ENCODE measurements at regions not wholly inside any gene's neighbourhood (a gene's known extent, or its start where the extent isn't known, plus 50 kb on each side); places are given as distances from the start of the nearest gene placed in this dataset.
"Not testable (repeated sequence)": the region's sequence is repeated elsewhere in the genome, so short reads cannot be mapped to it uniquely, and the experiment has no call there.

GRCh38 chr12:83461336-83461935, 774.7 kb downstream of the TMTC2 start:
- H3K4me2 ChIP-seq (ENCODE audit: low read length): no peak overlapping the region
- H3K9ac ChIP-seq (ENCODE audit: low read length): no peak overlapping the region
- no peak overlapping the region for H3K4me3 ChIP-seq (ENCODE audit: low read length)
- no peaks in the 10 kb centered on the region for H3K79me2 ChIP-seq (ENCODE audit: low read length)
- H3K9me3 ChIP-seq (ENCODE audit: insufficient read depth, low read length): 0 out of 2 replicates have a peak, but pooled peaks cover 3% of the 10 kb centered on the region
- TF ChIP-seq EZH2phosphoT487 (IDR thresholded peaks at IDR 0.05; ENCODE audit: low read depth): no peak
- TF ChIP-seq, protein P1, sequence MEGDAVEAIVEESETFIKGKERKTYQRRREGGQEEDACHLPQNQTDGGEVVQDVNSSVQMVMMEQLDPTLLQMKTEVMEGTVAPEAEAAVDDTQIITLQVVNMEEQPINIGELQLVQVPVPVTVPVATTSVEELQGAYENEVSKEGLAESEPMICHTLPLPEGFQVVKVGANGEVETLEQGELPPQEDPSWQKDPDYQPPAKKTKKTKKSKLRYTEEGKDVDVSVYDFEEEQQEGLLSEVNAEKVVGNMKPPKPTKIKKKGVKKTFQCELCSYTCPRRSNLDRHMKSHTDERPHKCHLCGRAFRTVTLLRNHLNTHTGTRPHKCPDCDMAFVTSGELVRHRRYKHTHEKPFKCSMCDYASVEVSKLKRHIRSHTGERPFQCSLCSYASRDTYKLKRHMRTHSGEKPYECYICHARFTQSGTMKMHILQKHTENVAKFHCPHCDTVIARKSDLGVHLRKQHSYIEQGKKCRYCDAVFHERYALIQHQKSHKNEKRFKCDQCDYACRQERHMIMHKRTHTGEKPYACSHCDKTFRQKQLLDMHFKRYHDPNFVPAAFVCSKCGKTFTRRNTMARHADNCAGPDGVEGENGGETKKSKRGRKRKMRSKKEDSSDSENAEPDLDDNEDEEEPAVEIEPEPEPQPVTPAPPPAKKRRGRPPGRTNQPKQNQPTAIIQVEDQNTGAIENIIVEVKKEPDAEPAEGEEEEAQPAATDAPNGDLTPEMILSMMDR (IDR thresholded peaks at IDR 0.05; ENCODE audit: low read depth, low read length): no peak
- no peaks in the 10 kb centered on the region for H3K36me3 ChIP-seq (replicated peaks; ENCODE audit: low read depth, low read length)
- no peak overlapping the region for H2AFZ ChIP-seq (ENCODE audit: low read depth, low read length)
- H3K4me1 ChIP-seq (ENCODE audit: low read length): no peaks in the 10 kb centered on the region
- no peaks in the 10 kb centered on the region for H4K20me1 ChIP-seq (ENCODE audit: insufficient read depth, low read length)
- H3K27me3 ChIP-seq (ENCODE audit: low read depth, low read length): no peaks in the 10 kb centered on the region
- H3K27ac ChIP-seq (ENCODE audit: low read length): no peak overlapping the region

- Histone ChIP-seq H3K4me3 (ENCODE audit: low read length) (no peak overlapping the region), H2AFZ (ENCODE audit: low read depth, low read length) (no peak overlapping the region), H4K20me1 (ENCODE audit: insufficient read depth, low read length) (no peaks in the 10 kb centered on the region), H3K9me3 (ENCODE audit: insufficient read depth, low read length) (no peaks in the 10 kb centered on the region), H3K9ac (ENCODE audit: low read length) (no peak overlapping the region), H3K4me2 (ENCODE audit: low read length) (no peak overlapping the region), H3K36me3 (replicated peaks; ENCODE audit: low read depth, low read length) (no peaks in the 10 kb centered on the region), H3K27ac (ENCODE audit: low read length) (no peak overlapping the region), H3K79me2 (ENCODE audit: low read length) (no peaks in the 10 kb centered on the region), H3K27me3 (ENCODE audit: low read depth, low read length) (no peaks in the 10 kb centered on the region), H3K4me1 (ENCODE audit: low read length) (no peaks in the 10 kb centered on the region)
- no peak for TF ChIP-seq EZH2phosphoT487 (IDR thresholded peaks at IDR 0.05; ENCODE audit: low read depth)
- TF ChIP-seq, protein P1 (IDR thresholded peaks at IDR 0.05; ENCODE audit: low read depth, low read length): no peak
Observed at GRCh38 chr12:83451189-83451588, 764.5 kb downstream of the TMTC2 start.

GRCh38 chr12:83434600-83434999, 747.9 kb downstream of the TMTC2 start:
- Histone ChIP-seq H3K4me2 (ENCODE audit: low read length) (no peak overlapping the region), H3K36me3 (replicated peaks; ENCODE audit: low read depth, low read length) (no peaks in the 10 kb centered on the region), H4K20me1 (ENCODE audit: insufficient read depth, low read length) (no peaks in the 10 kb centered on the region), H2AFZ (ENCODE audit: low read depth, low read length) (no peak overlapping the region), H3K4me1 (ENCODE audit: low read length) (peaks cover 4% of the 10 kb centered on the region; the same call in 1 of the 2 replicates), H3K27me3 (ENCODE audit: low read depth, low read length) (no peaks in the 10 kb centered on the region), H3K79me2 (ENCODE audit: low read length) (no peaks in the 10 kb centered on the region), H3K4me3 (ENCODE audit: low read length) (no peak overlapping the region), H3K9me3 (ENCODE audit: insufficient read depth, low read length) (no peaks in the 10 kb centered on the region), H3K27ac (ENCODE audit: low read length) (no peak overlapping the region), H3K9ac (ENCODE audit: low read length) (no peak overlapping the region)
- TF ChIP-seq, protein P1 (IDR thresholded peaks at IDR 0.05; ENCODE audit: low read depth, low read length): peak; percentile 32
- no peak for TF ChIP-seq EZH2phosphoT487 (IDR thresholded peaks at IDR 0.05; ENCODE audit: low read depth)

DNA sequence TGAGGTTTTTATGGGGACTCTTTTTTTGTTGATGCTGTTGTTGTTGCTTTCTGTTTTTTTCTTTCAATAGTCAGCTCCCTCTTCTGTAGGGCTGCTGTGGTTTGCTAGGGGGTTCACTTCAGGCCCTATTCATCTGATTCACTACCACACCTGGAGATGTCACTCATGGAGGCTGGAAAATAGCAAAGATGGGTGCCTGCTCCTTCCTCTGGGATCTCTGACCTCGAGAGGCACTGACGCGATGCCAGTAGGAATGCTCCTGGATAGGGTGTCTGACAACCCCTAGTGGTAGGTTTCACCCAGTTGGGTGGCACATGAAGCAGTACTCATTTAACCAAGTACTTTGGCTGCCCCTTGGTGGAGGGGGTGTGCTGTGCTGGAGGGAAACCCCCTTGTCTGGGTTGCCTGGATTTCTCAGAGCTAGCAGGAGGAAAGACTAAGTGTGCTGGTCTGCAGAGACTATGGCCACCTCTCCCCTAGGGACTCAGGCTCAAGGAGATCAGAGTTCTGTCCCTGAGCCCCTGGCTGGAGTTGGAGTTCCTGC, 745.5 kb downstream of the TMTC2 start:
- Histone ChIP-seq H3K4me2 (ENCODE audit: low read length) (no peak overlapping the region), H4K20me1 (ENCODE audit: insufficient read depth, low read length) (no peaks in the 10 kb centered on the region), H3K4me3 (ENCODE audit: low read length) (no peak overlapping the region), H3K27ac (ENCODE audit: low read length) (no peak overlapping the region), H3K4me1 (ENCODE audit: low read length) (no peaks in the 10 kb centered on the region), H3K27me3 (ENCODE audit: low read depth, low read length) (no peaks in the 10 kb centered on the region), H2AFZ (ENCODE audit: low read depth, low read length) (no peak overlapping the region), H3K9ac (ENCODE audit: low read length) (no peak overlapping the region), H3K36me3 (replicated peaks; ENCODE audit: low read depth, low read length) (no peaks in the 10 kb centered on the region), H3K9me3 (ENCODE audit: insufficient read depth, low read length) (no peaks in the 10 kb centered on the region), H3K79me2 (ENCODE audit: low read length) (no peaks in the 10 kb centered on the region)
- no peak for TF ChIP-seq EZH2phosphoT487 (IDR thresholded peaks at IDR 0.05; ENCODE audit: low read depth)
- TF ChIP-seq, protein P1 (IDR thresholded peaks at IDR 0.05; ENCODE audit: low read depth, low read length): no peak

GRCh38 chr12:83427586-83428136, 741.0 kb downstream of the TMTC2 start:
- not testable (repeated sequence) for H2AFZ ChIP-seq (ENCODE audit: low read depth, low read length); H3K36me3 ChIP-seq (replicated peaks; ENCODE audit: low read depth, low read length); H4K20me1 ChIP-seq (ENCODE audit: insufficient read depth, low read length); H3K79me2 ChIP-seq (ENCODE audit: low read length); H3K4me2 ChIP-seq (ENCODE audit: low read length); H3K9ac ChIP-seq (ENCODE audit: low read length); H3K9me3 ChIP-seq (ENCODE audit: insufficient read depth, low read length); H3K4me1 ChIP-seq (ENCODE audit: low read length); H3K27me3 ChIP-seq (ENCODE audit: low read depth, low read length); H3K4me3 ChIP-seq (ENCODE audit: low read length); H3K27ac ChIP-seq (ENCODE audit: low read length)
